ENCODE measurements at regions not wholly inside any gene's neighbourhood (a gene's known extent, or its start where the extent isn't known, plus 50 kb on each side); places are given as distances from the start of the nearest gene placed in this dataset.

GRCh38 chr2:42939411-42940206 lies 147.2 kb upstream of the HAAO start:
- DNase-seq (ENCODE audit: low read depth in 2 of 2), result no peak

- no peak for DNase-seq (ENCODE audit: low read depth in 2 of 2)
Observed at GRCh38 chr2:42938671-42939370, 146.4 kb upstream of the HAAO start.

DNA sequence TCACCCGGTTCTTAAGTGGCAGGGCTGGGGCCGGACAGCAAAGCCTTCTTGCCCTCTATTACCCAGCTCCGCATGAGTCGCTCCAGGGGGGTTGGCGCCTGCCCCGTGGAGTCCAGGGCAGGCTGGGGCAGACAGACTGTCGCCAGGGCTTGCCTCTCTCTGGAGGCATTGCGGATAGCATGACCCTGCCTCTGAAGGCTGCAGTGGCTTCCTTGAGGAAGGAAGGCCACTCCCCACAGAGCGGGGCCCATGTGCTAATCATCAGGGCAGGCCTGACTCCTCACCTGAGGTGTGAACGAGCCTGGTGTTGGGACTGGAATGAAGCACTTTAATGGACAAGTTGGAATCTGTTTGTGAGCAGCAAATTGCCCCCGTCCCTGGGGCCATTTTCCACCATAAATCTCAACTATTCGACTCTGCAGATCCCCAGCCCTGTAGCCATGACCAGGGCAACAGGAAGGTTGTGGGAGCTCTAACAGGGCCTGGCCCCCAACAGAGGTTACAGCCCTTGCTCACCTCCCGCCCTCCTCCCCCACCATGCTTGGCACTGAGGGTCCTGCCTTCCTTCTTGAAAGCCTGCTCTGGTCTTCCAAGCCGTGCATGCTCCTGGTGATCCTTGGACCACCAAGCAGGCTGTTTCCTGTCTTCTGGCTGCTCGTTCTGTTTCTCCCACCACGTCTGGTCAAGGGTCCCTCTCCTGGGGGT lies 144.9 kb upstream of the HAAO start:
- no peak for DNase-seq (ENCODE audit: low read depth in 2 of 2)

DNA sequence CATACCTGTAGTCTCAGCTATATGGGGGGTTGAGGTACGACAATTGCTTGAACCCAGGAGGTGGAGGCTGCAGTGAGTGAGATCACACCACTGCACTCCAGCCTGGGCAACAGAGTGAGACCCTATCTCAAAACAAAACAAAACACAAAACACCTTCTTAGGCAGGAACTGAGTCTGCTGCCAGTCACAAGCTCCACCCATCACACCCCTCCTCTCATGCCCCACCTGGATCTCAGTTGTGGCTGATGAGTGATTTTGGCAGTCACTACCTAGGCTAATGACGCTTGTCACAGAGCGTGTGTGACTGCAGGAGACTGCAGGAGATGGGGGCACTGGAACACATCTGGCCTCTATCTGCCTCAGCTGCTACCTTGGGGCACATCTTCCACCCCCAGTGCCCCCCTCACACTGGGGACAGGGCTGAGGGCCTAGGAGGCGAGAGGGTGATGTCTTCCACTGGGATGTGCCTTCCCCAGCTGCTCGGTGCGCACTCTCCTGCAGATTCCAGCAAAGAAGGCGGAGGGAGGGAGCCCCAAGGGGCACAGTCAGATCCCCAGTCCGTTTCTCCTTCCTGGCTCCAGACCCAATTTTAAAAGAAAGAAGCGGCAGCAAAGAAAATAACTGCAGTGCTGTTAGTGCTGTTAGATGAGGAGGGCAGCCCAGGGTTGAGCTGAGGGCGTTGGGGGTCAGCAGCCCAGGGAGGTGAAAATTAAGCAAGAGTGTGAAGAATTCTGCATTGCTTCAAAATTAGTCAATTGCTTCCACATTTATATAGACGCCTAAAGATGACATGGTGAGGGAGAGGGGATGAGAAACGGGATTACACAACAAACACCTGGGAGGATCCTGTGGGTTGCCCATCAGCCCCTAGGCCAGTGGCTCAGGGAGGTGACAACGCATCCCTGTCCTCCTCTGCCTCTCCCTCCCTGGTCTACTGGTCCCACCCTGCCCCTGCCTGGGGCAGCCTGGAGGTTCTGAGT lies 143.6 kb upstream of the HAAO start:
- no peak for DNase-seq (ENCODE audit: low read depth in 2 of 2)

DNA sequence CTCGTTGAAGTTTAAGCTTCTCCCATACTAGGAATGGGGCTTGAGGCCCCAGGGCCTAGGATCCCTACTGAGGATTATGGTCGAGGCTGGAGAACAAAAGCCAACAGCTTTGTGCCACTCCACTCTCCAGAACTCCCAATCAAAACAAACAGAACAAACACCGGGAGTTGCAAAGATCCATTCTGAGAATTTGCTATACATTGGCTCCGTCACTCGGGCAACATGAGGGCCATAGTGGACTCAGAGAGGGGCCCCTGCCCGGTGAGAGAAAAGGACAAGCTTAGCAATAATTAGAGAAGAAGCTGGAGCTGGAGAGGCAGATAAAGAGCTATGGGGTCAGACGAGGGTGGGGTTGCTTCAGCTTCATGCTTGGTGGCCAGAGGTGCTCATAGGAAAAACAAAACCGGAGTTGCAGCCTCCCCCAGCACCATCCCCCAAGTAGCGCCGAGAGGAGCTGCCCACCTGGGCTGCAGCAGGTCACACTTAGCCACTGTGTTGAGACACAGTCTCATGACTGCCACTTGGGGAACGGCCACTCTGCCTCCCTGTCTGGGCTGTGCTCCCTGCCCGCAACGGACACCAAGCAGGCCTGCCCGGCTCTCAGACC lies 142.3 kb upstream of the HAAO start:
- DNase-seq (ENCODE audit: low read depth in 2 of 2), result no peak

DNA sequence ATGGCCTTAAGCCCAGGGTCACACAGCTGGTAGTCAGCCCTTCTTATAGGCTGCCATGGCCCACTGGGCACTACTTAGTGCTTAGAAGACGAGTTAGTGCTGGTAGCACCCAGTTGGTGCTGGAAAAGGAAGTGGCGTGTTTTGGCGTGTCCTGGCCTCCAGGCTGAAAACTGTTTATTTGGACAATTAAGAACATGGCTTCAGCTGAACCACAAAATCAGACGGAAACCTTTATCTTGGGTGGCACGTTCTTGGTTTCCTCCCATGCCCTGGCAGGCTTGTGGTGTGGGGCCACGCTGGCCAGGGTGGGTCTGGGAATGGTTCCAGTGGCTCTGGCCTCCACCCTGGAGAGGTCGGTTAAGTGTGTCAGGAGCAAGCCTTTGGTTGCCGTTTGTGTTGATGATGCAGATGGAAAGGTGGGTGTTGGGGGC lies 141.5 kb upstream of the HAAO start:
- no peak for DNase-seq (ENCODE audit: low read depth in 2 of 2)

DNA sequence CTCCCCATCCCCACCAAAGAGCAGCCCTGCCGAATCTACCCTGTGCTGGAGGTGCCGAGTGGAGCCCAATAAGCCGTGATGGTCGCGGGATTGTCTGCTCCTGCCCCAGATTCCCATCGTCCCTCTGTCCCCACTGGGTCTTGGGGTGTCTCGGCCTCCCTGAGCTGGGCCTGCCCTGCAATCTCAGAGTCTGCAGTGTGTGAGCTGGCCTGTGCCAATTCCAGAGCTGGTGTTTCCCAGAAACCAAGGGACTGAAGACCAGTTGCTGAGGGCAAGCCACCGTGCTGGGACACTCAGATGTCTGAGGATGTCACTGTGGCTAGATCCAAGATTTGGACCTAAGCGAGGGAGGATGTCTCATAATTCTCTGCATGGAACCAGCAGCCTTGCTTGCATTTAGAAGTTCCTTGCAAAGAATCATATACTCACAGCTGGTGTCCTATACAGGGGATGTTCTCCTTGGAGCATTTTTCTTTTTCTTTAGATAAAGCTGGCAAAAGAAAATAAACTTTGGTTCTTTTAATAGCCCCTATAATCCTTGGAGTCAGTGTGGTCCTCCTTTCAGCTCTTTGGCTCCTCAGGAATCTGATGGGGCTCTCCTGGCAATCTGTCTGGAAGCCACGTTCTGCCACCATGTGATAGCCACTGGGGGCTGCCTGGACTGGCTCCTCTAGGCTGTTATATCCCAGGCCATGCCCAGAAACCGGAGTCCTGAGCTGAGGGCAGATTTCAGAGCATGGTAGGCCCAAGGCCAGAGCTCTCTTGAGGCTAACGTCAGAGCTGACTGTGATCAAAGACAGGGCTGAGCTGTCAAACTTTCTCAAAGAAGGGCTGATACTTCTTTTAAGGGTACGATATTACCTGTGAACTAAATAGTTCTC lies 140.1 kb upstream of the HAAO start:
- DNase-seq (ENCODE audit: low read depth in 2 of 2), result no peak

DNA sequence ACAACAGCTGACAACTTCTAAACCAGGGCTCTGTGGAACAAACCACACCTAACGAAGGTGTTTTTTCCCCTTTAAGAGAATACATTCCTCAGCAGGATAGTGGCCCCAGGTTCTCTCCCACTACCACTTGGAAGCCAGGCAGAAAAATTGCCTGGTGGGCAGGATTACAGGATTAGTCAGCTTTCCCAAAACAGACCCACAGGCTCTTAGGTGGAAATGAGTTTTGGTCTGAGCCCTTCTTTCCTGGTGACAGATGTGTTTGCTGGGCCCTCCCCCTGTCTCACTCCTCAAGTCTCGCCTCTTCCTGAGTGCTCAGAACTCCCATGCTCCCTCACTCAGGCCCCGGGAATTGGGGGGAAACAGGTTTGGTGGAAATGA lies 139.4 kb upstream of the HAAO start:
- DNase-seq (ENCODE audit: low read depth in 2 of 2), result peak in 1 of 2 donors; percentile 37

GRCh38 chr2:42931146-42931817 lies 138.9 kb upstream of the HAAO start:
- DNase-seq (ENCODE audit: low read depth in 2 of 2), result no peak

GRCh38 chr2:42930025-42930581 lies 137.7 kb upstream of the HAAO start:
- no peak for DNase-seq (ENCODE audit: low read depth in 2 of 2)

DNA sequence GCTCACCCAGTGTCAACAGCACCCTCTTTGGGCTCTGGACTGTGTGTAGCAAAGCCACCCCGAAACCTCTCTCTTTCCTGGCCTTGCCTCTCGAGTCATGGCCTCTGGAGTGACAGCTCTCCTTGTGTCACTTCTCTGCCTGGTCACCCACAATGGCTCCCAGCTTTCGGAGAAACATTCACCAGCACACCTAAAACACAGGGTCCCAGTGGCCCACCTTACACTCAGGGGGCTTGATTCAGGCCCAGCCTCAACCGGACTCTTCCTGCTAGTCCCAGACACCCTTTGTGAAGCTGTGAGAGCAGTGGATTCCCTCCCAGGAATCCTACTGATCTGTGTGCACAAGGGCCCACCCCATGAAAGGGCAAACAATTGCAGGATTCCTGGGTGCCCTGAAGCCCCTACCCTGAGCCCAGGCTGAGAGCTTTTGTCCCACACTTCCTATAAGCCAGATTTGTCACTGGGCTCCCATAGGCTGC lies 137.2 kb upstream of the HAAO start:
- no peak for DNase-seq (ENCODE audit: low read depth in 2 of 2)

DNA sequence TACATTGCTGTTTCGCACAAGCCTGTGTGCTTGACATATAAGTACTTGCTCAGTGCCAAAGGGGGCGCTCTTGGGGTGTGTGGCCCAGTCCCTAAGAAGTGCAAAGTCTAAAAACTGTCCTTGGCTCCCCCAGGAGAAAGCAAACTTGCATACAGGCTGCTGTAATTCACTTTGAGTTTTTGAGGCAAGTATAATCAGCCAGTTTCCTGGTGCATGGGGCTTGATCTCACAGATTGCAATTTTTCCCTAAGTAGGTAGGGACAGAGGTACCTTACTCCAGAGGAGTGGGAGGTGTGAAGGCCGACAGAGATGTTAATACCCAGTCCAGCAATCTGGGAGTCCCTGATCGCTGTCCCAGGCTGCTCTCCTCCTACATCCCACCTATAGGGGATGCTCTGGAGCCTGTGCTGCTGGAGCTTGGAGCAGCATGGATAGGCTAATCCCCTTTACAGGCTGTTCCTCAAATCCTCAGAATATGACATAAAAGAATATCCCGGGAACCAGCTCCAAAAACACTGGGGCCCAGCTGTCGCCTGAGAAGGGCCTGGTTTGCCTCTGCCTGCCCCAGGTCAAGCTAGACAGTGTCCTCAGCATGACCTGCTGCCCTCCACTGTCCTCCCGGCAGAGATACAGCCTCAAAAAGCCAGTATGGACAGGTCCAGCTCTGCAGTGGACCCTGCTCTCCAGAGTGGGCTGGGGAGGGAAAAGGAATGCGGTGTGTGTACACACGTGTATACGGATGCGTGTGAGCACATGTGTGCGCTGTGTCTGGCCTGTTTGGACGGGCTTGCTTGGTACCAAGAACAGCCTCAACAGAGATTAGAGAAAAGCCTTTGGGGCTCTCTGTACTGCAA lies 136.5 kb upstream of the HAAO start:
- peak in 1 of 2 donors; percentile 74 for DNase-seq (ENCODE audit: low read depth in 2 of 2)

DNA sequence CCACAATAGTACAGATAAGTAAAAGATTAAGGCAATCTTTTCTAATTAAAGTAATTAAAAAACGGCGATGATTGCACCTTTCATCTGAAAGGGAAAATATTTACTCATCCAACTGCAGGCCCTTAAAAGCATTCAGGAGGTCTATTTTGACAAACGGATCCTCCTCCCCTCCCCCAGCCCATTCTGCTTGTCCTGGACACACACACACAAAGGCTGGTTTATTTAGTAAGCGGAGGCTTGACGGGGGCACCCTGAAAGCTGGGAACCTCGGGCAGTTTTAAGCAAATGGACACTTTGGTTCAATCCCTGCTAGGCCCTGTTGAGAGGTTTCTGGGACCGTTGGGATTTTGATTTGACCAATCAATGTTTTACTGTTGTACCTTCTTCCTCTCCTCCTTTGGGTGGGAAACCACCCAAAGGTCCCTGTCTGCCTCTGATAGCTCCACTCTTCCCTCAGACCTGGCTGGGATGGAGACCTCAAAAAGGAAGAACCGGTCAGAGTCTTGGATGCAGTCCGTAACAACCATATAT lies 135.8 kb upstream of the HAAO start:
- no peak for DNase-seq (ENCODE audit: low read depth in 2 of 2)

- peak in 1 of 2 donors; percentile 94 for DNase-seq (ENCODE audit: low read depth in 2 of 2)
Observed at GRCh38 chr2:42927334-42928160, 135.2 kb upstream of the HAAO start.

GRCh38 chr2:42926434-42927333 lies 134.3 kb upstream of the HAAO start:
- DNase-seq (ENCODE audit: low read depth in 2 of 2), result no peak

Measured in dermis microvascular lymphatic vessel endothelial cell (primary cell).